HG03575 (cell line): ENCODE measurements at regions not wholly inside any gene's neighbourhood (a gene's known extent, or its start where the extent isn't known, plus 50 kb on each side); places are given as distances from the start of the nearest gene placed in this dataset.

ENCODE experiments used
- ATAC-seq: cut with Tn5 transposase; IDR thresholded peaks from one replicate; pipeline ENCODE4 v1.9.1; 2021; ENCODE audit not compliant: unreplicated experiment, insufficient number of reproducible peaks, low FRiP score; ENCODE audit errors: extremely low read depth

GRCh38 chr4:36677112-36677511, 395.7 kb downstream of the DTHD1 start:
- ATAC-seq, result no peak

GRCh38 chr4:36677874-36678273, 396.5 kb downstream of the DTHD1 start:
- ATAC-seq, result no peak

GRCh38 chr4:36687681-36688080, 406.3 kb downstream of the DTHD1 start:
- no peak for ATAC-seq

- no peak for ATAC-seq
These were observed 411.2 kb downstream of the DTHD1 start for GRCh38 chr4:36692586-36692985.

GRCh38 chr4:36702245-36702644, 420.8 kb downstream of the DTHD1 start:
- ATAC-seq, result no peak

- no peak for ATAC-seq
These were observed 422.9 kb downstream of the DTHD1 start for GRCh38 chr4:36704289-36704688.

GRCh38 chr4:36709991-36710390, 428.6 kb downstream of the DTHD1 start:
- no peak for ATAC-seq

- no peak for ATAC-seq
These were observed 430.6 kb downstream of the DTHD1 start for GRCh38 chr4:36712013-36712412.

- ATAC-seq, result no peak
These were observed 435.5 kb downstream of the DTHD1 start for GRCh38 chr4:36716874-36717273.

- ATAC-seq, result no peak
These were observed 438.0 kb downstream of the DTHD1 start for GRCh38 chr4:36719425-36719824.

GRCh38 chr4:36722986-36723385, 441.6 kb downstream of the DTHD1 start:
- no peak for ATAC-seq

GRCh38 chr4:36734334-36734733, 452.9 kb downstream of the DTHD1 start:
- ATAC-seq, result no peak

GRCh38 chr4:36737691-36738090, 456.3 kb downstream of the DTHD1 start:
- no peak for ATAC-seq

- ATAC-seq, result no peak
These were observed 459.4 kb downstream of the DTHD1 start for GRCh38 chr4:36740796-36741310.

- ATAC-seq, result no peak
These were observed 466.1 kb downstream of the DTHD1 start for GRCh38 chr4:36747277-36748129.

- ATAC-seq, result no peak
These were observed 471.6 kb downstream of the DTHD1 start for GRCh38 chr4:36753048-36753447.

- ATAC-seq, result no peak
These were observed 476.3 kb downstream of the DTHD1 start for GRCh38 chr4:36757580-36758311.

- ATAC-seq, result no peak
These were observed 477.1 kb downstream of the DTHD1 start for GRCh38 chr4:36758312-36759178.

GRCh38 chr4:36761607-36762006, 480.2 kb downstream of the DTHD1 start:
- ATAC-seq, result no peak
